Vagina (tissue), 2 donors: ENCODE measurements at regions not wholly inside any gene's neighbourhood (a gene's known extent, or its start where the extent isn't known, plus 50 kb on each side); places are given as distances from the start of the nearest gene placed in this dataset.

Source experiments
- DNase-seq, 2 donors: peaks; one replicate each; pipeline ENCODE4 v3.0.0-alpha.2; 2017; ENCODE audit errors: extremely low spot score in 2 of 2
- H3K27ac ChIP-seq: fragments of 200-600 bp; sonication (generic); one replicate; pipeline ENCODE4 v1.5.1; 2019
- H3K27me3 ChIP-seq: fragments of 200-600 bp; sonication (generic); one replicate; pipeline ENCODE4 v1.5.1; 2019
- H3K36me3 ChIP-seq, 2 donors: fragments of 200-600 bp; sonication (generic); one replicate each; pipeline ENCODE4 v1.5.1; 2017 to 2019
- H3K4me1 ChIP-seq: fragments of 200-600 bp; sonication (generic); one replicate; pipeline ENCODE4 v1.5.1; 2019
- H3K4me3 ChIP-seq, 2 donors: fragments of 200-600 bp; sonication (generic); 1 replicate in 1 of 2; 2 replicates in 1 of 2; pipeline ENCODE4 v1.5.1; 2016 to 2019
- H3K9me3 ChIP-seq: fragments of 200-600 bp; sonication (generic); one replicate; pipeline ENCODE4 v1.5.1; 2019
- CTCF ChIP-seq, 3 experiments: fragments of 450-650 bp in 2 of 3; fragments of 200-600 bp in 1 of 3; sonication (generic) in 1 of 3; IDR thresholded peaks; one replicate each; pipeline ENCODE4 v1.5.1; 2017 to 2019; ENCODE audit warnings: antibody characterized with exemption in 3 of 3, mild to moderate bottlenecking in 2 of 3, moderate library complexity in 2 of 3
- POLR2A ChIP-seq, 2 donors: fragments of 450-650 bp; IDR thresholded peaks; one replicate each; pipeline ENCODE4 v1.6.1; 2017; ENCODE audit warnings: antibody characterized with exemption in 2 of 2, mild to moderate bottlenecking in 2 of 2, moderate library complexity in 2 of 2
- POLR2AphosphoS5 ChIP-seq, 2 donors: sonication (generic); formaldehyde crosslinking; IDR thresholded peaks; one replicate each; pipeline ENCODE4 v1.9.0; 2017; ENCODE audit warnings: antibody characterized with exemption in 2 of 2, mild to moderate bottlenecking in 2 of 2, low read depth in 1 of 2; ENCODE audit not compliant: insufficient read depth in 1 of 2
- intact Hi-C: fragments of 100-400 bp; cut with DNase I; formaldehyde crosslinking; loops from one replicate; pipeline ENCODE4 v1.15.1; 2023

- Histone ChIP-seq H3K9me3 (no peaks in the 10 kb centered on the region), H3K36me3 (no peaks in the 10 kb centered on the region), H3K27me3 (no peaks in the 10 kb centered on the region), H3K4me3 (no peak overlapping the region), H3K4me1 (no peaks in the 10 kb centered on the region), H3K27ac (no peak overlapping the region)
- DNase-seq: no peak
- intact Hi-C loops: loop anchor here (5.0 to 10.0 kb wide), 2 partner anchors 178 to 426 kb away; no protein-coding TSS in a partner anchor
- TF ChIP-seq POLR2AphosphoS5 (IDR thresholded peaks at IDR 0.05; ENCODE audit: insufficient read depth in 1 of 2, low read depth in 1 of 2) (no peak), CTCF (IDR thresholded peaks at IDR 0.05) (no peak), POLR2A (IDR thresholded peaks at IDR 0.05) (no peak)
Measured at GRCh38 chr9:18256568-18256967, 217.4 kb upstream of the ADAMTSL1 start.

GRCh38 chr9:18260521-18260920 lies 213.4 kb upstream of the ADAMTSL1 start:
- intact Hi-C loops: no loop called here
- Histone ChIP-seq H3K9me3 (no peaks in the 10 kb centered on the region), H3K4me3 (no peak overlapping the region), H3K27ac (no peak overlapping the region), H3K27me3 (no peaks in the 10 kb centered on the region), H3K4me1 (no peaks in the 10 kb centered on the region), H3K36me3 (no peaks in the 10 kb centered on the region)
- DNase-seq: no peak
- TF ChIP-seq POLR2AphosphoS5 (IDR thresholded peaks at IDR 0.05; ENCODE audit: insufficient read depth in 1 of 2, low read depth in 1 of 2): no peak
- no peak for TF ChIP-seq CTCF (IDR thresholded peaks at IDR 0.05)
- no peak for TF ChIP-seq POLR2A (IDR thresholded peaks at IDR 0.05)

GRCh38 chr9:18261181-18261580 lies 212.8 kb upstream of the ADAMTSL1 start:
- TF ChIP-seq POLR2AphosphoS5 (IDR thresholded peaks at IDR 0.05; ENCODE audit: insufficient read depth in 1 of 2, low read depth in 1 of 2) (no peak), CTCF (IDR thresholded peaks at IDR 0.05) (no peak), POLR2A (IDR thresholded peaks at IDR 0.05) (no peak)
- no peaks in the 10 kb centered on the region for H3K9me3 ChIP-seq
- intact Hi-C loops: no loop called here
- no peaks in the 10 kb centered on the region for H3K36me3 ChIP-seq
- DNase-seq: no peak
- H3K27ac ChIP-seq: no peak overlapping the region
- no peak overlapping the region for H3K4me3 ChIP-seq
- H3K27me3 ChIP-seq: no peaks in the 10 kb centered on the region
- H3K4me1 ChIP-seq: no peaks in the 10 kb centered on the region

- H3K4me1 ChIP-seq: no peaks in the 10 kb centered on the region
- H3K4me3 ChIP-seq: no peak overlapping the region
- DNase-seq: no peak
- no peaks in the 10 kb centered on the region for H3K9me3 ChIP-seq
- H3K27ac ChIP-seq: no peak overlapping the region
- intact Hi-C loops: no loop called here
- H3K27me3 ChIP-seq: no peaks in the 10 kb centered on the region
- TF ChIP-seq POLR2A (IDR thresholded peaks at IDR 0.05): no peak
- no peak for TF ChIP-seq CTCF (IDR thresholded peaks at IDR 0.05)
- no peak for TF ChIP-seq POLR2AphosphoS5 (IDR thresholded peaks at IDR 0.05; ENCODE audit: insufficient read depth in 1 of 2, low read depth in 1 of 2)
- H3K36me3 ChIP-seq: no peaks in the 10 kb centered on the region
Measured at GRCh38 chr9:18263377-18263776, 210.6 kb upstream of the ADAMTSL1 start.

- intact Hi-C loops: no loop called here
- Histone ChIP-seq H3K4me1 (no peaks in the 10 kb centered on the region), H3K36me3 (no peaks in the 10 kb centered on the region), H3K4me3 (no peak overlapping the region), H3K27ac (no peak overlapping the region), H3K9me3 (no peaks in the 10 kb centered on the region), H3K27me3 (no peaks in the 10 kb centered on the region)
- no peak for DNase-seq
- no peak for TF ChIP-seq POLR2AphosphoS5 (IDR thresholded peaks at IDR 0.05; ENCODE audit: insufficient read depth in 1 of 2, low read depth in 1 of 2)
- TF ChIP-seq CTCF (IDR thresholded peaks at IDR 0.05): no peak
- no peak for TF ChIP-seq POLR2A (IDR thresholded peaks at IDR 0.05)
Measured at GRCh38 chr9:18268381-18268780, 205.6 kb upstream of the ADAMTSL1 start.
